ENCODE measurements at regions not wholly inside any gene's neighbourhood (a gene's known extent, or its start where the extent isn't known, plus 50 kb on each side); places are given as distances from the start of the nearest gene placed in this dataset.

- Histone ChIP-seq H3K4me1 (ENCODE audit: insufficient read depth, low read length) (no peaks in the 10 kb centered on the region), H3K9me3 (ENCODE audit: low read length) (no peaks in the 10 kb centered on the region), H3K9me2 (replicated peaks; ENCODE audit: low read length) (no peaks in the 10 kb centered on the region), H3K4me2 (ENCODE audit: low read length) (no peak overlapping the region), H3K27me3 (ENCODE audit: low read length) (no peaks in the 10 kb centered on the region), H4K20me1 (ENCODE audit: low read length) (no peaks in the 10 kb centered on the region), H3K79me2 (ENCODE audit: low read length) (no peaks in the 10 kb centered on the region), H3K27ac (ENCODE audit: low read length) (no peak overlapping the region), H3K9ac (ENCODE audit: low read length) (no peak overlapping the region), H3K4me3 (ENCODE audit: low read length) (no peak overlapping the region), H3F3A (ENCODE audit: low read length, unreplicated experiment) (no peaks in the 10 kb centered on the region), H3K36me3 (ENCODE audit: low read depth, low read length) (no peaks in the 10 kb centered on the region), H2AFZ (ENCODE audit: low read length) (no peak overlapping the region)
- no TSS peak for BruUV-seq (replicated peaks)
- TF ChIP-seq EZH2phosphoT487 (IDR thresholded peaks at IDR 0.05; ENCODE audit: borderline replicate concordance, low read length) = no peak
- no peak for TF ChIP-seq EZH2 (IDR thresholded peaks at IDR 0.05; ENCODE audit: low read length, unreplicated experiment)
- no peak for DNase-seq
- intact Hi-C loops (cut with micrococcal nuclease) = no loop called here
- ATAC-seq = no peak
- ChIA-PET CTCF (no interaction called here), POLR2A (ENCODE audit: unreplicated experiment) (no interaction called here)
Measured at GRCh38 chr21:26227130-26227529, 56.6 kb upstream of the APP start.

- CTCF ChIA-PET = no interaction called here
- Histone ChIP-seq H3K4me1 (ENCODE audit: insufficient read depth, low read length) (no peaks in the 10 kb centered on the region), H3K27me3 (ENCODE audit: low read length) (no peaks in the 10 kb centered on the region), H2AFZ (ENCODE audit: low read length) (no peak overlapping the region), H3K79me2 (ENCODE audit: low read length) (no peaks in the 10 kb centered on the region), H3K9me3 (ENCODE audit: low read length) (no peaks in the 10 kb centered on the region), H3K4me3 (ENCODE audit: low read length) (no peak overlapping the region), H3K36me3 (ENCODE audit: low read depth, low read length) (no peaks in the 10 kb centered on the region), H3K9ac (ENCODE audit: low read length) (no peak overlapping the region), H3F3A (ENCODE audit: low read length, unreplicated experiment) (no peaks in the 10 kb centered on the region), H3K27ac (ENCODE audit: low read length) (no peak overlapping the region), H4K20me1 (ENCODE audit: low read length) (no peaks in the 10 kb centered on the region), H3K9me2 (replicated peaks; ENCODE audit: low read length) (no peaks in the 10 kb centered on the region), H3K4me2 (ENCODE audit: low read length) (no peak overlapping the region)
- TF ChIP-seq EZH2 (IDR thresholded peaks at IDR 0.05; ENCODE audit: low read length, unreplicated experiment) (no peak), CTCF (conservative IDR thresholded peaks at IDR 0.05; ENCODE audit: low read depth, low read length) (no peak), EZH2phosphoT487 (IDR thresholded peaks at IDR 0.05; ENCODE audit: borderline replicate concordance, low read length) (no peak)
- BruUV-seq (replicated peaks) = no TSS peak
- POLR2A ChIA-PET (ENCODE audit: unreplicated experiment) = no interaction called here
- no peak for ATAC-seq
- no peak for DNase-seq
- intact Hi-C loops (cut with micrococcal nuclease) = no loop called here
Measured at GRCh38 chr21:26226724-26227123, 56.2 kb upstream of the APP start.

GRCh38 chr21:26225046-26225445 is 54.5 kb upstream of the APP start:
- POLR2A ChIA-PET (ENCODE audit: unreplicated experiment) = no interaction called here
- Histone ChIP-seq H3K36me3 (ENCODE audit: low read depth, low read length) (no peaks in the 10 kb centered on the region), H3K4me2 (ENCODE audit: low read length) (no peak overlapping the region), H3F3A (ENCODE audit: low read length, unreplicated experiment) (no peaks in the 10 kb centered on the region), H3K79me2 (ENCODE audit: low read length) (no peaks in the 10 kb centered on the region), H2AFZ (ENCODE audit: low read length) (no peak overlapping the region), H4K20me1 (ENCODE audit: low read length) (no peaks in the 10 kb centered on the region), H3K9me3 (ENCODE audit: low read length) (no peaks in the 10 kb centered on the region), H3K4me3 (ENCODE audit: low read length) (no peak overlapping the region), H3K27me3 (ENCODE audit: low read length) (no peaks in the 10 kb centered on the region), H3K9ac (ENCODE audit: low read length) (no peak overlapping the region), H3K4me1 (ENCODE audit: insufficient read depth, low read length) (no peaks in the 10 kb centered on the region), H3K27ac (ENCODE audit: low read length) (no peak overlapping the region), H3K9me2 (replicated peaks; ENCODE audit: low read length) (no peaks in the 10 kb centered on the region)
- BruUV-seq (replicated peaks) = no TSS peak
- intact Hi-C loops (cut with micrococcal nuclease) = no loop called here
- TF ChIP-seq EZH2phosphoT487 (IDR thresholded peaks at IDR 0.05; ENCODE audit: borderline replicate concordance, low read length) = no peak
- no peak for TF ChIP-seq CTCF (conservative IDR thresholded peaks at IDR 0.05; ENCODE audit: low read depth, low read length)
- TF ChIP-seq EZH2 (IDR thresholded peaks at IDR 0.05; ENCODE audit: low read length, unreplicated experiment) = no peak
- CTCF ChIA-PET = no interaction called here
- ATAC-seq = no peak
- DNase-seq = no peak
